ENCODE measurements at regions not wholly inside any gene's neighbourhood (a gene's known extent, or its start where the extent isn't known, plus 50 kb on each side); places are given as distances from the start of the nearest gene placed in this dataset.

DNA sequence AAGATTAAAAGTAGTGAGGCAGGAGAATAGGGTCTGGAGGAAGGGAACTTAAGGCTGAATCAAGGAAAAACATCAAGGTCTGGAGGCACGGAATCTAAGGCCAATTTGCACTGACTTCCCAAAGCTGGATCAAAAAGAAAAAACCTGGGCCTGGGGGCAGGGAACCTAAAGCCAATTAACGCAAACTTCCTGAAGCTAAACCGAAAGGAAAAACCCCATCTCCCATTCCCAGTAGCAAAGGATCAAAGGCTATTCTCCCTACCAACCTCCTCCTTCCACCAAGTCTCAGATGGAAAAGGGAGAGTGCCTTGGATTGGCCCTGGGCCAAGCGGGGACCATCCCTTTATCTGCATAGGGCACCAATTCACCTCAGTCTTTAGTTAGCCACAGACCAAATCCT lies 384.2 kb downstream of the GRIN2B start:
- Mint-ChIP-seq H3K9me3 (peaks cover 4% of the 10 kb centered on the region), H3K27ac (no peak overlapping the region), H3K4me3 (no peak overlapping the region), H3K27me3 (peaks cover 2% of the 10 kb centered on the region), H3K36me3 (ENCODE audit: low read depth) (no peaks in the 10 kb centered on the region), H3K4me1 (no peaks in the 10 kb centered on the region)
- no peak for ATAC-seq
- no peak for DNase-seq

- no peak for ATAC-seq
- DNase-seq: no peak
- H3K4me1 Mint-ChIP-seq: no peaks in the 10 kb centered on the region
- no peak overlapping the region for H3K27ac Mint-ChIP-seq
- no peaks in the 10 kb centered on the region for H3K36me3 Mint-ChIP-seq (ENCODE audit: low read depth)
- peaks cover 4% of the 10 kb centered on the region for H3K9me3 Mint-ChIP-seq
- H3K27me3 Mint-ChIP-seq: peaks cover 2% of the 10 kb centered on the region
- no peak overlapping the region for H3K4me3 Mint-ChIP-seq
Observed at GRCh38 chr12:13596714-13597113, 384.7 kb downstream of the GRIN2B start.

DNA sequence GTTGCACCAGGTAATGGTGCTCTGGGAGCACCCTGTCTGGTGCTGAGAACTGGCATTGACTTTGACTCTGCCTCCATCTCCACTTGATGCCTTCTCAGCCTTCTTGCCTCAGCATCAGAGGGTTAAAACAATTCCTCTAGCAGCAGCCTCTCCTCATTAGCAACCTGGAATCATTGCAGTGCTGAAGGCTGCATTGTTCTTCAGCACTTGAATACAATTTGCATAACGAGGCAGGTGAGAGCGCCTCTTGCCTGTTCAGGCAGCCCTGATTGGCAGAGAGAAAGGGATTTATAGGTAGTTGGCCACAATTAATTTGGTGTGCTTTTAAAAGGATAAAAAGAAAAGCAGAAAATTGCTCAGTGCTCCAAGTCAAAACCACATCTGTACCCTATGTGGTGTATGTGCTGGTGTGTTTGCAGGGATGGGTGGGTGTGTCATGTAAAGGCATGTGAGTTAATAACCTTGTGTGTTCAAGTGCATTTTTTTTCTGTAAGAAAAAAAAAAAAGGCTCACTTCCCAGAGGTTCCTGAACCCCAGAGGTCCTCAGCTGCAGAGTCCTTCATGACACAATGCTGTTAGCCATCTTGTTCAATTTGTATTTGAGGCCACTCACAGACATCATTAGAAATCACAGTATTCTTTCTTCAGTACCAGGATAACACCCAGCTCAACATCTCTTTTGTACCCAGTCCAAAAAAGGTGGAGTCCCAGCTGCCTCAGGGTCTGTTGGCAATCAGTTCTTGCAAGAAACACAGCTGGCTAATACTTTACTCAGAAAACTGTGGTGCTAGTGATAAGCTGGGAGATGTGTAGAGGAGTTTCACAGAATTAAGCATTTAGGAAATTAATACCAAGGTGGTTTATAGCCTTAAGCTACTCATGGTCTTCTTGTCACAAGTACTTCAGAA lies 385.6 kb downstream of the GRIN2B start:
- Mint-ChIP-seq H3K27ac (no peak overlapping the region), H3K36me3 (ENCODE audit: low read depth) (no peaks in the 10 kb centered on the region), H3K27me3 (peaks cover 2% of the 10 kb centered on the region), H3K9me3 (peaks cover 4% of the 10 kb centered on the region), H3K4me3 (no peak overlapping the region), H3K4me1 (no peaks in the 10 kb centered on the region)
- DNase-seq: no peak
- no peak for ATAC-seq

GRCh38 chr12:13594731-13595514 lies 386.5 kb downstream of the GRIN2B start:
- H3K4me1 Mint-ChIP-seq: no peaks in the 10 kb centered on the region
- DNase-seq (no peak), ATAC-seq (no peak)
- H3K36me3 Mint-ChIP-seq (ENCODE audit: low read depth): no peaks in the 10 kb centered on the region
- no peak overlapping the region for H3K27ac Mint-ChIP-seq
- H3K4me3 Mint-ChIP-seq: no peak overlapping the region
- peaks cover 4% of the 10 kb centered on the region for H3K9me3 Mint-ChIP-seq
- peaks cover 4% of the 10 kb centered on the region for H3K27me3 Mint-ChIP-seq

- peaks cover 4% of the 10 kb centered on the region for H3K27me3 Mint-ChIP-seq
- ATAC-seq (no peak), DNase-seq (no peak)
- H3K27ac Mint-ChIP-seq: no peak overlapping the region
- H3K4me1 Mint-ChIP-seq: no peaks in the 10 kb centered on the region
- no peaks in the 10 kb centered on the region for H3K36me3 Mint-ChIP-seq (ENCODE audit: low read depth)
- no peak overlapping the region for H3K4me3 Mint-ChIP-seq
- peaks cover 4% of the 10 kb centered on the region for H3K9me3 Mint-ChIP-seq
Observed at GRCh38 chr12:13592063-13592942, 389.1 kb downstream of the GRIN2B start.

DNA sequence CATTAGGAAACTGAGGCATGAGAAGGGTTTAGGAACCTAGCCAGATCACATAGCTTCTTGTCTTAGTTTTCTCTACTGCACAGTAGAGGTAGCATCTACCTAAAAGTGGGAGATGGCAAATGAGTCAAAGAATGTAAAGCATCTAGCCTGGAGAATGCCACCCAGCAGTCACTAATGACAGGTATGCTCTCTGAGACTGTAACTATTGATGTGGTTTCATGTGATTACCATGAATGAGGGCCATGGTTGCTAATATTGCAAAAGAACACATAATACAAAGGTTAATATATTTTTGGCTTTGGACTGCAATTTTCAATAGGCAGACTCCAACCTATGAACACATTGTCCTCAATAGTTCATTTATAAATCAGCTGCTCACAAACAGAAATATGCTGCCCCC lies 389.9 kb downstream of the GRIN2B start:
- Mint-ChIP-seq H3K9me3 (peaks cover 4% of the 10 kb centered on the region), H3K36me3 (ENCODE audit: low read depth) (no peaks in the 10 kb centered on the region), H3K27ac (no peak overlapping the region), H3K27me3 (peaks cover 4% of the 10 kb centered on the region), H3K4me1 (no peaks in the 10 kb centered on the region), H3K4me3 (no peak overlapping the region)
- ATAC-seq: no peak
- DNase-seq: no peak

- ATAC-seq (no peak), DNase-seq (no peak)
- H3K27ac Mint-ChIP-seq: no peak overlapping the region
- peaks cover 4% of the 10 kb centered on the region for H3K27me3 Mint-ChIP-seq
- no peaks in the 10 kb centered on the region for H3K4me1 Mint-ChIP-seq
- no peak overlapping the region for H3K4me3 Mint-ChIP-seq
- no peaks in the 10 kb centered on the region for H3K36me3 Mint-ChIP-seq (ENCODE audit: low read depth)
- peaks cover 4% of the 10 kb centered on the region for H3K9me3 Mint-ChIP-seq
Observed at GRCh38 chr12:13591059-13591458, 390.3 kb downstream of the GRIN2B start.

DNA sequence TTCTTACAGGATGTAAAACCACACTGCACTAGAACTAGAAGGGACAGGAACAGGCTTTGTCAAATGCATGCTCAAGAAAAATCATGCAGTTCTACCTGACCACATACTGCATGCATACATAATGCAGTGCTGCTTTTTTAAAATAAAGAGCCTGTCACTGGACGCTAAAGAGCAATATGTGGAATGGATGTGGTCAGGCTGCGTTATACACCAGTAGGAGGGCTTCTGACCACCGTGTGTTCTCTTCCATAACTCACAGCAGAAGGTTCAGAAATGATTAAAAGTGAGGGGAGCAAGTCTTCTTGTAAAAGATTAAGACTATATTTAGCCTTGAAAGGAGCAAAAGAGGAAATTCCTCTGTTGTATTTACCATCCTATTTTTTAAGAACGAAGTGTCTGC lies 392.0 kb downstream of the EMP1 start:
- no peak for ATAC-seq
- no peaks in the 10 kb centered on the region for H3K4me1 Mint-ChIP-seq

GRCh38 chr12:13587721-13588390 lies 391.3 kb downstream of the EMP1 start:
- Mint-ChIP-seq H3K36me3 (ENCODE audit: low read depth) (no peaks in the 10 kb centered on the region), H3K27ac (no peak overlapping the region), H3K27me3 (peaks cover 2% of the 10 kb centered on the region), H3K4me1 (no peaks in the 10 kb centered on the region), H3K9me3 (no peaks in the 10 kb centered on the region), H3K4me3 (no peak overlapping the region)
- ATAC-seq: no peak
- no peak for DNase-seq

More for the DNA sequence above, 392.0 kb downstream of the EMP1 start:
- H3K27me3 Mint-ChIP-seq: peaks cover 2% of the 10 kb centered on the region
- no peak overlapping the region for H3K4me3 Mint-ChIP-seq
- H3K27ac Mint-ChIP-seq: no peak overlapping the region
- H3K36me3 Mint-ChIP-seq (ENCODE audit: low read depth): no peaks in the 10 kb centered on the region
- DNase-seq: no peak
- H3K9me3 Mint-ChIP-seq: no peaks in the 10 kb centered on the region

- ATAC-seq (no peak), DNase-seq (no peak)
- Mint-ChIP-seq H3K27me3 (peaks cover 2% of the 10 kb centered on the region), H3K4me1 (no peaks in the 10 kb centered on the region), H3K4me3 (no peak overlapping the region), H3K9me3 (no peaks in the 10 kb centered on the region), H3K27ac (no peak overlapping the region), H3K36me3 (ENCODE audit: low read depth) (no peaks in the 10 kb centered on the region)
Observed at GRCh38 chr12:13586361-13586760, 389.8 kb downstream of the EMP1 start.

- ATAC-seq (no peak), DNase-seq (no peak)
- H3K9me3 Mint-ChIP-seq: no peaks in the 10 kb centered on the region
- H3K27ac Mint-ChIP-seq: no peak overlapping the region
- H3K36me3 Mint-ChIP-seq (ENCODE audit: low read depth): no peaks in the 10 kb centered on the region
- H3K4me1 Mint-ChIP-seq: no peaks in the 10 kb centered on the region
- H3K4me3 Mint-ChIP-seq: no peak overlapping the region
- no peaks in the 10 kb centered on the region for H3K27me3 Mint-ChIP-seq
Observed at GRCh38 chr12:13584541-13584940, 388.0 kb downstream of the EMP1 start.

DNA sequence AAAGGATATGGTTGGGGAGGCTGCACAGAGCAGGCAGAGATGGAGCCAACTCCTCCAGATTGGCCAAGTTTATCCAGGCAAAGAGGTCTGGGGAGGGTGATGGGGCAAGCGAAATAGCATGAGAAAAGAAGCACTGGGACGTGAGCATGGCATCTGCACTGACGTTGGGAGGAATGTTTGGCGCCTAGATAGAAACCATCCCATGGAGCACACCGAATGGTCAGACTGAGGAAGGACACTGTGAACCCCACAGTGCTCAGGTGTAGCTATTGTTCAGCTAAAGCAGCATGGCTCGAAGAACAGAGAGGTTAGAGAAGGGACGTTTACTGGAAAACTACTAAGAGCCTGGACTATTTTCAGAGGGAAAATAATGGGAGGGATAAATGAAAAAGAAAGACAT lies 387.1 kb downstream of the EMP1 start:
- Mint-ChIP-seq H3K27ac (no peak overlapping the region), H3K27me3 (no peaks in the 10 kb centered on the region), H3K9me3 (no peaks in the 10 kb centered on the region), H3K4me1 (no peaks in the 10 kb centered on the region), H3K4me3 (no peak overlapping the region), H3K36me3 (ENCODE audit: low read depth) (no peaks in the 10 kb centered on the region)
- DNase-seq: no peak
- no peak for ATAC-seq

- Mint-ChIP-seq H3K27me3 (no peaks in the 10 kb centered on the region), H3K36me3 (ENCODE audit: low read depth) (no peaks in the 10 kb centered on the region), H3K9me3 (no peaks in the 10 kb centered on the region), H3K27ac (no peak overlapping the region), H3K4me1 (no peaks in the 10 kb centered on the region), H3K4me3 (no peak overlapping the region)
- DNase-seq: no peak
- no peak for ATAC-seq
Observed at GRCh38 chr12:13582421-13582820, 385.9 kb downstream of the EMP1 start.

DNA sequence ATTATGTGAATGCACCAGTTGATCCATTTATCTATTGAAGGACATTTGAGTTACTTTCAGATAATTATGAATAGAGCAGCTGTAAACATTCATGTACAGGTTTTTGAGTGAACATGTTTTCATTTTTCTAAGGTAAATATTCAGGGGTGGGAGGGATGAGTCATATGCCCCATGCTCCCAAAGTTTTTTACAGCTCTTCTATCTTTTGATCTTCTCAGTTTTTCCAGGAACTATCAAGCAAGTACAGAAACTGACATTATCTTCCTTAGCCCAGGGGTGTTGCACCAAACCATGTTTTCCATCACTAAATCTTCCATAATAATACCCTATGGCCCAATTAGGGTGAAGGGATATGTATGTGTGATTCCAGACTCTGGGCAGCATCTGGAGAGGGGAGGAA lies 384.5 kb downstream of the EMP1 start:
- Mint-ChIP-seq H3K36me3 (ENCODE audit: low read depth) (no peaks in the 10 kb centered on the region), H3K9me3 (no peaks in the 10 kb centered on the region), H3K27me3 (no peaks in the 10 kb centered on the region), H3K4me3 (no peak overlapping the region), H3K27ac (no peak overlapping the region), H3K4me1 (no peaks in the 10 kb centered on the region)
- no peak for DNase-seq
- ATAC-seq: no peak

Measured in activated naive CD8-positive, alpha-beta T cell treated with anti-CD3 and anti-CD28 coated beads, Interleukin-2, amount 50 U/mL, for 24 hours (primary cell).